Inferior parietal cortex (tissue), 1 donor: ENCODE measurements at regions not wholly inside any gene's neighbourhood (a gene's known extent, or its start where the extent isn't known, plus 50 kb on each side); places are given as distances from the start of the nearest gene placed in this dataset.
"Not testable (repeated sequence)": the region's sequence is repeated elsewhere in the genome, so short reads cannot be mapped to it uniquely, and the experiment has no call there.

Experiments
- DNase-seq: peaks from one replicate; pipeline ENCODE4 v3.0.0-alpha.2; 2016; ENCODE audit errors: extremely low spot score

DNA sequence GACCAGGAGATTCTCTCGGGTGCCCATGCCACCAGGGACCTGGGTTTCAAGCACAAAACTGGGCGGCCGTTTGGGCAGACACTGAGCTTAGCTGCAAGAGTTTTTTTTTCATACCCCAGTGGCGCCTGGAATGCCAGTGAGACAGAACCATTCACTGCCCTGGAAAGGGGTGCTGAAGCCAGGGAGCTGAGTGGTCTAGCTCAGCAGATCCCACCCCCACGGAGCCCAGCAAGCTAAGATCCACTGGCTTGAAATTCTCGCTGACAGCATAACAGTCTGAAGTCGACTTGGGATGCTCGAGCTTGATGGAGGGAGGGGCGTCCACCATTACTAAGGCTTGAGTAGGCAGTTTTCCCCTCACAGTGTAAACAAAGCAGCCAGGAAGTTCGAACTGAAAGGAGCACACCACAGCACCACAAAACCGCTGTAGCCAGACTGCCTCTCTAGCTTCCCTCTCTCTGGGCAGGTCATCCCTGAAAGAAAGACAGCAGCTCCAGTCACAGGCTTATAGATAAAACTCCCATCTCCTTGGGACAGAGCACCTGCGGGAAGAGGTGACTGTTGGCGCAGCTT lies 157.7 kb downstream of the GIPC2 start:
- not testable (repeated sequence) for DNase-seq

DNA sequence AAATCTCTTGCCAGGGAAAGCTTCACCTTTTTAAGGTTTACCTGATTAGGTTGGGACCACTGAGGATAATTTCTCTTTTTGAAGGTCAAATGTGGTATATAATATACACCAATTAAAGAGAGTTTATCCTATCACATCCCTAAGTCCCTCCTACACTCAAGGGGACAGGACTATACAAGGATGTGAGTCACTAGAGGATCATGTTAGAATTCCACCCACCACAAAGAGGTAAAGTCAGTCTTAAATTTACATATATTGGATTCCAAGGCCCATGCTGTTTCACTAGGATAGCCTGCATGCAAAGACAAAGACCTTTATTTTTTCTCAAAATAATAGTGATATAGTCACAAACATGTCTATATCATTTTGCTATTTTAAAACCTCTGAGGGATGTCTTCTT lies 164.4 kb downstream of the GIPC2 start:
- DNase-seq, result no peak

DNA sequence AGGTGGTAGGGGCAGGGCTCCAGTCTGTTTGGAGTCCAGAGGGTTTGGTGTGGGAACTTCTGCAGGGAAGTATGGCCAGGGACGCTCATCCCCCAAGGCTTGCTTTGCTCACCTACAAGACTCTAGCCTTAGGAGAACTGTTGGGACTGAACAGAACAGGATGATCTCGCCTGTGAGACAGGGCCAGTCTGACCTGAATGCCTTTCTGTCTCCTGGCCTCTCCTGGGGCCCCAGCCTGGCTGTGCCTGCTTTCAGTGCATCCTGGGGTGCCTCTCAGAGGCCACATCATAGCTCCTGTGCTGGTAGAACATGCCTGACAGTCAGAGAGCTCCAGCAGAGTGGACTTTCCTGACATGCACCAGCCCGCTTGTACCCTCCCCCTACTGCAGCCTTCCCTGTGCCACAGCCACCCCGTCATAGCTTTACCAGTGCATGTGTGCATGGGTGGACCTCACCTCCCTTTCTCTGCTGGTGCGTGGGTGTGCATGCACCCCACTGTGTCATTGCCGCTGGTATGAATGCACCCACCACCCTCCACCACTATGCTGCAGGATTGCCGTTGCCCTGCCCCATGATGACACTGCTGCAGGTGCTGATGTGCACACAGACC lies 165.8 kb downstream of the GIPC2 start:
- DNase-seq, result no peak

DNA sequence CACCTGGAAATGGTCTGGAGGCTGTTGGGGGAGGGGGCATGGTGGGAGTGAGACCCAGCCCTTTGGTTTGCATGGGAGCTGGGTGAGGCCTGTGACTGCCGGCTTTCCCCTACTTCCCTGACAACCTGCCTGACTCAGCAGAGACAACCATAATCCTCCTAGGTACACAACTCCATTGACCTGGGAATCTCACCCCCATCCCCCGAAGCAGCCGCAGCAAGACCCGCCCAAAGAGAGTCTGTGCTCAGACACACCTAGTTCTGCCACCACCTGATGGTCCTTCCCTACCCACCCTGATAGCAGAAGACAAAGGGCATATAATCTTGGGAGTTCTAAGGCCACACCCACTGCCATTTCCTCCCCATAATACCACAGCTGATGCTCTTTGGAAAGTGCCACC lies 168.6 kb downstream of the GIPC2 start:
- DNase-seq, result no peak

DNA sequence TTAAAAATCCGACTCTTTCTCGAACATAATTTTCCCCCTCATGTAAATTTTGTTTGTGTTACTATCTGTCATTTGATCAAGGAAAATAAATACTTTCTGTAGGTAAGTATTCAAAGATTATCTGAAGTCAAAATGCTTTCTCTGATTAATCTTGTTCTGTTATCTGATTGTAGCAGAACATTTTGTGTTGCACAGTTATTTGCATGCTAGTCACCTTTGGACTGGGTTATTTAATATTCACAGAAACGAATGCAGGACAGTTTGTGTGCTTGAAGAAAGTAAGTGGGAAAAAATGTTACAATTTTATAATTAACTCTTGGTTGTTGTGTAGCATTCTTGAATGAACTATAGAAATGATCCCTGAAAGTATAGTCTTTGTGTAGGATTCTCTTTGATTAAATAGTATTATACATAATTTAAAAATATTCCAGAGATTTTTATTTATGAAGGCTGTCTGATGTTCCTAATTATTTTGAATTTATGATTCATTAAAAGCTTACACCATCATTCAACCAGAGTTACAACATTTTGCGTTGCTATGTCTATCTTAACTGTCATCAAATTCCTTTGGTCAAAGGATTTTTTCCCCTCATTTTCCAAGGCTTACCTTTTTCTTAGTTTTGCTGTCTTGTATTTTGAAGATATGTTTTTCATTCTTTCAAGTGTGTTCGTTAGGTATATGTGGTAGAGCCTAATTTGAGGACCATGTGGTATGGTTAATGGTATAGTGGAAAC lies 176.6 kb downstream of the GIPC2 start:
- DNase-seq, result no peak

DNA sequence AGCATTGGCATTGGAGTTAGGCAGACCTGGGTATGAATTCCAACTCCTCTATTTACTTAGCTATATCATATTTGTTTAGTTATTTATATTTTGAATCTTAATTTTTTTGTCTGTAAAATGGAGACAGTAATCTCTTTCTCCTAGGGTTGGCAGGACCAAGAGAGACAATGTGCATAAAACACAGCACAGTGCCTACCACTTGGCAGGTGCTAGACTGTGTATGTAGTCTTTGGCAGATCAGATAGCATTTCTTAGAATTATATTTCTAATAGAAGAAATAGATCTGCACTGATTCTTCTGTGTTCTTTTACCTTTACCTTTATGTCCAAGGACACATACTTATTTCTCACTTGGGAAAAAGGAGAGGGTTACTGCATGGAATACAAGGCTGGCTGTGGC lies 177.2 kb downstream of the GIPC2 start:
- no peak for DNase-seq

DNA sequence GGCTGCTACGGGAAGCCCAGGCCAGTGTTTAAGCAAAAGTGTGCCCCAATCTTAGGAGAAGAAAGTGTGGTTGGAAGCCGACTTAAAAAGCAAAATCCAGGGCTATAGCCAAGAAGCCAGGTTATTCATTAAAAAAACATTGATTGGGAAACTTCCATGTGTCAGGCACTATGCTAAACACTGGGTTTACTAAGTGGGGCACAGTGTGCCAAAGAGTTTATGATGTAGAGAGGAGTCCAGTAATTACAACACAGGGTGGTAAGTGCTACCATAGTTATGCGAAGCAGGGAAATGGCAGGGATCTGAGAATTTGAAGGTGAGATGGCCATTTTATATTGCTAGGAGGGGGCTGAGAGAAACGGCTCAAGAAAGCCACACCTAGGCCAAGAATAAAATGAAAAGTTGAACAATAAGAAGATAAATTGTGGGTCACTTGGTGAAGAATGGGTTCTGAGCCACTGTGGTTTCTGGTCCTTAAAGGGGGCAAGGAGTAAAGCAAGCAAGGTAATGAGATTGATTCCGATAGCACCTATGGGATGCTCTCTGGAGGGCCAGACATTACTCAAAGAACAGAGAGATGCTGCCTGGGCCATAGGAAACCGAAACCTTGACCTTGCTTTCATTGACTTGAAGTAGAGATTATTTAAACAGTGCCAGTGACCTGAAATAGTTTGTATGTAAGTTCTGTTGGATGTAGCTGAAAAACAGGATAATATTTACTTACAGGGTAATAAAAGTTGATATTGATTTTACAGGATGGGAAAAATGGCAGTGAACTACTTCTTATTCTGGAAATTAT lies 177.8 kb downstream of the GIPC2 start:
- no peak for DNase-seq

DNA sequence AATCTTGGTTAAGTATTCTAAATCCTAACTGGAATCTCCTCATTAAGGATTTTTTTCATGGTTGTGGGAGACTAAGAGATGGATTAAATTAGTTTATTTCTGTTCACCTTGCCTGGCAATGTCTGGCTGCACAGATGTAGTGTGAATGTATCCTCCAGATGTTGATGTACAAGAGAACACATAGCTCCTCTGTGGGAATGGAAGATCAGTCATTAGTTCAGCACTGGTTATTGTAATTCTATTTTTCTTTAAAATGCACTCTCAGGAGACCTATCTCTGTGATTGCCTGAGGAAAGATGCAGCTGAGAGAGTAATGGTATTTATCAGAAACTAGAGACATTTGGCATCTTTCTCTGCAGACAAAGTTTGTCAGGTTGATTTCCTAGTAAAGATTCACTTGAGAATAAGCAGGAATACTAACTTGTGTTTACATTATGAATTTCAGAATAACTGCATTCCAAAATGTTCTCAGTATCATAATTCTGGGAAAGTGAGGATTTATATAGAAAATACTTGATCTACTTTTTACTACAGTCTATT lies 178.6 kb downstream of the GIPC2 start:
- no peak for DNase-seq

DNA sequence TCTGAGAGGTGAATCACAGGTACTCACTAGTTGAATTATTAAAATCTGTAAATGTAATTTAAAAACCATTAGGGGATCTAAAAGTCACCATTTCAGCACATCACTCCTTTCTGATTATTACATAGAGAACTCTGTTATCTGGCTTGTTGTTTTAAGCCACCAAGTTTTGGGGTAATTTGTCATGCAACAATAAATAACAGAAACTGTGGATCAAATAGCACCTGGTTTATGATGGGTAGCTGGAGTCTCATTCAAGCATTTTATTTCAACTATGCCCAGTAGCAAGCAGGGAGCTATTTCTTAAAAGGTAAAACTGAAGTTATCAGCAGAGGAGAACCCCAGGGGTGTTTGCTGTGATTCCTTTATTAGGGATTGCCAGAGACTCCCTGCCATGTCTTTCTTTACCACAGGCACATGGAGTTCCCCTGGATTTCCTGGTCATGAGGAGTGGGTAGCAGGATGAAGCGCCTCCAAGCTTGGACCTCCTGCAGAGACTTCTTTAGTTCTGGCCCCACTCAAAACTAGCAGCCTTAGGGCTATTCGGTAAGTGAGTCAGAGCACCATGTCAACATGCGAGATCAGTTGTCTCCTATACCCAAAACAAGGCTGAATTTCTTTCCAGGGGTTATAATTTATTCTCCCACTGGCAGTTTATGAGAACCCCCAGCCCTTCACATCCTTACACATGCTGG lies 179.2 kb downstream of the GIPC2 start:
- DNase-seq, result no peak

DNA sequence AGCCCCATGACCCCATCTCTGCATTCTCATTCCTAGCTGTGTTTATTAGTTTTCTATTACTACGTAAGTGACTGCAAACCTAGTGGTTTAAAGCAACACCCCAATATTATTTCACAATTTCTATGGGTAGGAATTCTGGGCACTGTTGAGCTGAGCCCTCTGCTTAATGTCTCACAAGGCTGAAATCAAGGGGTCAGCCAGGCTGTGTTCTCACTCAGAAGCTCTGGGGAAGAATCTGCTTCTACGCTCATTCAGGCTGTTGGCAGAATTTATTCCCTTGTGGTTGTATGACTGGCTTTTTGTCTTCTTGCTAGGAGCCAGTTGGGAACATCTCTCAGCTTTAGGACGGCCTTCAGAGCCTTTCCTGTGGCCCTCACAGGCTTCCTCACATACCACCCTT lies 181.0 kb downstream of the GIPC2 start:
- no peak for DNase-seq

DNA sequence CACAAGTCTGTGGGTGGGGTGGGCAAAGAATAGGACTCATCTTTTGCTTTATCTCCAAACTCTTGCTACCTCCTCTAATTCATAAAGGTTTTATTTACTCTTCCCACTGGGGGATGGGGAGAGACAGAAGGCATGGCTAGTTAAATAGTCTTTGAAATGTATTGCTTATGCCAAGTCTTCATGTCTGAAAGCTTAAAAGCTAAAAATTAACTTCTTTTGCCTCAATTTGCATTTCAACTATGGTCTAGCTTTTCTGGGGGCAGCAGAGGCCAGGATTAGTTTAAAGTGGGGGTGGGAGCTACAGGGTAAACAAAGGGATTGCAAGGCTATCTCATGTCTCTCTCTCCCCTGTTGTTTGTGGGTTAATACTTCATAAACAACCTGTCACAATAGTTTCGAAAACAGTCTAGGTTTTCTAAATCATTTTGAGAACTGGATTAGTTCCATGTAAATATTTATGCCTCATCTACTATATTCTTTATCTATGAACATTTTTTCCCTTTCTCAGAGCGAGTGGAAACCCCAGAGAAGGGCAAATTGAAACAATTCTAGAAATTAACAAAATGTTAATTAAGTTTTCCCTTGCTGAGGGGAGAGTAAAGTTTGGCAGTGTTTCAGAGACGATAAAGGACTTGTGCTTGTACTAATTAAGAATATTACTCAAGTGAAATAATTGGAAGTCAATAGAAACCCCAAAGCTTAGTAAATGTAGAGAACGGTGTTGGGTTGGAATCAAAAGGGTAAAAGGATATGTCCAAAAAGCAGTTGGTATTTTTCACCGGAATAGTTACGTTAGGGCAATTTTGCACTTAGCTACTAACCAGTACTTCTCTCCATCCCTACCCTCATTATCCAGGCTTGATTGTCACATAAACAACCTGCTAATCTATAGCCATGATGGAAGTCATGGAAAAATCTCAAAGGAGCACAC lies 182.2 kb downstream of the GIPC2 start:
- DNase-seq, result no peak

DNA sequence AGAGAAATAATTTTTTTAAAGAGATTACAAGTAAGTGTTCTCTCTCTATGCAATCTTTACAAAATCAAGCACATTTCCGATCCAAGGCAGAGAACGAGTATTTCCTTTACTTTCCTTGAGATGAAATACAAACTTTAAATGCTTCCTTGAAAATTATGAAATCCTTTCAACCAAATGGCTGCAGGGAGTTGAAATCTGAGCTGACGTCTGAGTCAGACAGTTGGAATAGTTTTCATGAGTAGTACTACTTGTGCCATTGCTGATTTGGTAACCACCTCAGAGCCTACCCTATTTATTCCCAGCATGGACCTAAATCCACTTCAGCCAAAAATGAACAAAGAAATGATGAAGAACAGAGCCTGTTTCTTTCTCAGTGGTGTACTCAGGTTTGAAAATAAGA lies 183.6 kb downstream of the GIPC2 start:
- DNase-seq, result no peak

DNA sequence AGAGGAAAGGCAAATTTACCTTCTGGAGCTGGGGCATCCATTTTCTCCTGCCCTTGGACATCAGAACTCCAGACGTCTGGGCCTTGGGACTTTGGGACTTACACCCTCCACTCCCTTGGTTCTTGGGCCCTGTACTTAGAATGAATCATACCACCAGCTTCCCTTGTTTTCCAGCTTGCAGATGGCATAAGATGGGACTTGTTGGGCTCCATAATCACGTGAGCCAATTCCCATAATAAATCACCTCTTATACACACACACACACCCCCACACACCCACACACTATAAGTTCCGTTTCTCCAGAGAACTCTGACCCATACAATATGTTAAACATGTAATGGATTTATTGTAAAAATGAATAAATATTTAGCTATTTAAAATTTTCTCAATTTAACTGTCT lies 185.7 kb downstream of the GIPC2 start:
- no peak for DNase-seq

DNA sequence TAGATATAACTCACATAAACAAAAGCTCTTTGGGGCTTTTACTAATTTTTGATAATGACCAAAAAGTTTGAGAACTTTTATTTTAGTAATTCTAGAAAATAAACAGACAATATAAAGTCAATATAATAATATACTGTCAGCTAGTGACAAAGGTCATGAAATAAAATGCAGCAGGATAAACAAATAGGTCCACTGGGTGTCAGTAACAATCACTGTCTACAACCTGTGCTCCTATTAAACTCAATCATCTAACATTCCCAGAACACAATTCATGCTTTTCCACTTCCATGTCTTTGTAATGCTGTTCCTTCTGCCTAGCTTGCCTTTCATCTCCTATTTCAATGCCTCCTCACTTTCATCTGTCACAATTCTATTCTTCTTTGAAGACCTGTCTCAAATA lies 186.1 kb downstream of the GIPC2 start:
- no peak for DNase-seq

DNA sequence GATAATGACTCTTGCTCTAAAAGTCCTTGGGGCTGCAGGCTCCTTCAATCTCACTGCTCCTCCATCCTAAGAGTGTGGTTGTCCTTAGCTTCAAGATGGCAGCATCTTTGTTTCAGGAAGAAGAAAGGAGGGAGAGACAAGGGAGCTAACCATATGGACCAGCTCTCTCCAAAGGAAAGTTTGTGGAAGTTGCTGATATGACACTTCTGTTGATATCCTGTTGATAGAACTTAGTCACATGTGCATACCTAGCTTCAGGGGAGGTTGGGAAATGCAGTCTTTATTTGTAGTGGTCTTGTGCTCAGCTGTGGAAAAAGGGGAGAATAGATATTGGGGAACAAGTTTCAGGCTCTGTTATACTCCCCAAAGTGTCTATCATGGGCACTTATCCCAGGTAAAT lies 186.9 kb downstream of the GIPC2 start:
- no peak for DNase-seq

DNA sequence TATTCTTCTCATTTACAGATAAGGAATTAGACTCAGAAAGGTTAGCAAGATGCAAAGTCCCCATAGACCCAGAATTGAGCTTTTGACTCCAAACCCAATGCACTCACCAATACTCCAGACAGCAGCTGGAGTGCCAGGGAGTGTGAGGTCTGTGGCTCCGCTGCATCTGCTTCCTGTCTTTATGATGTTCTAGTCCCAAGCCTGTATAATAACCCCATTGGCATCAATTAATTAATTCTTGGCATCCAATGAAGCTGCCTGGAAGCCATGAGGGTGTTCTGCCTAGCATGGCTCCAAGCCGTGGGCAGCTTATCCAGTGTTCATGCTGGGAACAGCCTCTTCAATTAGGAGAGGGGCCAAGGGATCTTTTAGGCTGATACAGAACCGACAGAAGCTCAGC lies 188.7 kb downstream of the GIPC2 start:
- no peak for DNase-seq

DNA sequence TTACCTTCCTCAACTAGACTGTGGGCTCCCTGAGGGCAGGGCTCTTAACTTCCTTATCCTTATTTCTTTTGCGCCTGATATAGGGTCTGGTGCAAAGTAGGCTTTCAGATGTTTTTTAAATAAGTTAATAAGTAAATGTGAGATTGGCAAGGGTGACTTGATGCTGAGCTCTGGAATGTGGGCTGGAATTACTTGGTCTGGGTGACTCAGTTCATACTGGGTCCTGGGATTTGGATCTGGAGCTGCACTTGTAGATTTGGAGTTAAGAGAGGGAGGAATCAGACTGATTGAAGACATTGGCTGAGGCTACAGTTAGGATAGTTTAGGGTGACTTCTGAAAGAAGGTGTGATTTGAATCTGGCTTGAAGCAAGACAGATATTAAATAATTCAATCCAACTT lies 190.9 kb downstream of the GIPC2 start:
- no peak for DNase-seq

DNA sequence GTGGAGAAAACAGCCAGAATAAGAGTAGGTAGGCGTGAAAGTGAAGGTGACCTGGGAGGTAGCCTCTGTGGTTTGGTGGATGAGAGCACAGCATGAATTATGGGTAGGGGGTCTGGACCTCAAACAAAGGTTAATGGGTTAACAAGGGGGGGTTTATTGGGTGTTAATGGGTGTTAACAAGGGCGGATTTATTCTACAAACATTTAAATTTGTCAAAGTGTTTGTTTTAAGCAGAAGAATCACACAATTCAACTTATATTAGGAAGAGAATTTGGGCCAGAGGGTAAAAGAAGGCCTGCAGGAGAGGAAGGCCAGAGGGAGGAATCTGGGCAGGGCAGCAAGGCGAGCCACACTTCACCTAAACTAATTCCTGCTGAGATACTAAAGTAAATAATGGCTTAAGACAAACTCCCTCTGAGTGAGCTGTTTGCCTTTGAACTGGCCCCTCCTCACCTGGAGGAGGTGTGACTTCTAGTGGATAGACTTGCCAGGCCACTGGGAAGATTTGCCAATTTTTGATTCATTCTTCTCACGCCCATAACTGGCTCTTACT lies 191.7 kb downstream of the GIPC2 start:
- DNase-seq, result no peak

DNA sequence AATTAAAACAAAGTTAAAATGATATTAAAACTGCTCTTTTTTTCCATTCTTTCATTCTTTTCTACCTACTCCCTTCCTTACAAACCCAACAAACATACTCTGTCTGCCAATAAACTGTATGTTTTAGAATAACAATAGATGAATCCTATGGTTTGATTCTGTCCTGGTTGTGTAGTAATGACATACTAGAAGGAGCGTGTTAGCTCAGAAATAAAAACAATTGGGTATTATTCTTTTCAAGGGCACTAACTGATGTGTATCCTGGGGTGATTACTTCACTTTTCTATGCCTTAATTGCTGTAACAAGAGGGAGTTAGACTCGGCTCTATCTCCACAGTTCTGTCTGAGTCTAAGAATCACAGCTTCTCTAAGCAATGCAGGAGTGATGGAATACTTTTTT lies 194.4 kb downstream of the GIPC2 start:
- no peak for DNase-seq

DNA sequence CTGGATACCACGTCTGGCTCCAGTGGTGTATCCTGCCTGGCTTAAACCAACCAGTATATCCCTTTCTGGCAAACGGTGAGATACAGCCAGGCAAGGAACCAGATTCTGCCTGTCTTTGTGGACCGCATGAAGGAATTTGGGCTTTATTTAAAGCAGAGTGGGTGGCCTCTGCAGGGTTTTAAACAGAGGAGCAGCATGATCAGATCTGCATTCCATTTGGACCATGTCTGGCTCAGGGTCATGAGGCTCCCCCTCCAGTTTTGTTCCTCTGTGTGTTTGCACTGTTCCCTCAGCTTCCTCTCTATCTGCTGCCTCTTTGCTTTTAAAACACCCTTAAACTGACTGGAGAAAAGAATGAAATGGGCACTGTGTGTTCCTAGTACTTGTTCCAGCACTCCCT lies 195.0 kb downstream of the GIPC2 start:
- DNase-seq, result no peak
